ENCODE measurements at regions not wholly inside any gene's neighbourhood (a gene's known extent, or its start where the extent isn't known, plus 50 kb on each side); places are given as distances from the start of the nearest gene placed in this dataset.

DNA sequence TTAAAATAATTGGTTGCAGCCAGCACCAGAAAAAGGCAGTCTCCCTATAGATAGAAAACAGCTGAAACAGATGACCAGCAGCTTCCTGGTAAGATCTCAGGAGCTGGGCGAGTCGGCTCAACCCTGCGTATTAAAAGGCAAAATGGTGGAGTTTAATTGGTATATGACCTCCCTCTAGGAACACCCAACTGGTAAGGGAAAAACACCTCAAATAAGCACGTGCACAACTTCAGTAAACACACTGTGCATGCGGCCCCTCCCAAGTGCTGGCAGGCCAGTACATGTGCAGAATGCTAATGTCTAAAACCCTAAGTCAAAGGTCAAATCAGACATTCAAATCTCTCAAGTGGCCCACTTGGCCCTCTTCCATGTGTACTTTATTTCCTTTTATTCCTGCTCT, 103.2 kb upstream of the PDE5A start:
- Histone ChIP-seq H4K20me1 (ENCODE audit: insufficient read depth, low read length) (no peaks in the 10 kb centered on the region), H3K4me1 (ENCODE audit: low read length) (no peaks in the 10 kb centered on the region), H3K9ac (ENCODE audit: low read length) (no peak overlapping the region), H3K4me3 (ENCODE audit: low read length) (no peak overlapping the region), H3K4me2 (ENCODE audit: low read length) (no peak overlapping the region), H3K9me3 (ENCODE audit: insufficient read depth, low read length) (no peaks in the 10 kb centered on the region), H3K79me2 (ENCODE audit: low read length) (no peaks in the 10 kb centered on the region), H3K36me3 (replicated peaks; ENCODE audit: low read depth, low read length) (no peaks in the 10 kb centered on the region), H2AFZ (ENCODE audit: low read depth, low read length) (no peak overlapping the region), H3K27me3 (ENCODE audit: low read depth, low read length) (no peaks in the 10 kb centered on the region), H3K27ac (ENCODE audit: low read length) (no peak overlapping the region)
- TF ChIP-seq, protein P1, sequence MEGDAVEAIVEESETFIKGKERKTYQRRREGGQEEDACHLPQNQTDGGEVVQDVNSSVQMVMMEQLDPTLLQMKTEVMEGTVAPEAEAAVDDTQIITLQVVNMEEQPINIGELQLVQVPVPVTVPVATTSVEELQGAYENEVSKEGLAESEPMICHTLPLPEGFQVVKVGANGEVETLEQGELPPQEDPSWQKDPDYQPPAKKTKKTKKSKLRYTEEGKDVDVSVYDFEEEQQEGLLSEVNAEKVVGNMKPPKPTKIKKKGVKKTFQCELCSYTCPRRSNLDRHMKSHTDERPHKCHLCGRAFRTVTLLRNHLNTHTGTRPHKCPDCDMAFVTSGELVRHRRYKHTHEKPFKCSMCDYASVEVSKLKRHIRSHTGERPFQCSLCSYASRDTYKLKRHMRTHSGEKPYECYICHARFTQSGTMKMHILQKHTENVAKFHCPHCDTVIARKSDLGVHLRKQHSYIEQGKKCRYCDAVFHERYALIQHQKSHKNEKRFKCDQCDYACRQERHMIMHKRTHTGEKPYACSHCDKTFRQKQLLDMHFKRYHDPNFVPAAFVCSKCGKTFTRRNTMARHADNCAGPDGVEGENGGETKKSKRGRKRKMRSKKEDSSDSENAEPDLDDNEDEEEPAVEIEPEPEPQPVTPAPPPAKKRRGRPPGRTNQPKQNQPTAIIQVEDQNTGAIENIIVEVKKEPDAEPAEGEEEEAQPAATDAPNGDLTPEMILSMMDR (IDR thresholded peaks at IDR 0.05; ENCODE audit: low read depth, low read length): no peak
- TF ChIP-seq EZH2phosphoT487 (IDR thresholded peaks at IDR 0.05; ENCODE audit: low read depth): no peak

DNA sequence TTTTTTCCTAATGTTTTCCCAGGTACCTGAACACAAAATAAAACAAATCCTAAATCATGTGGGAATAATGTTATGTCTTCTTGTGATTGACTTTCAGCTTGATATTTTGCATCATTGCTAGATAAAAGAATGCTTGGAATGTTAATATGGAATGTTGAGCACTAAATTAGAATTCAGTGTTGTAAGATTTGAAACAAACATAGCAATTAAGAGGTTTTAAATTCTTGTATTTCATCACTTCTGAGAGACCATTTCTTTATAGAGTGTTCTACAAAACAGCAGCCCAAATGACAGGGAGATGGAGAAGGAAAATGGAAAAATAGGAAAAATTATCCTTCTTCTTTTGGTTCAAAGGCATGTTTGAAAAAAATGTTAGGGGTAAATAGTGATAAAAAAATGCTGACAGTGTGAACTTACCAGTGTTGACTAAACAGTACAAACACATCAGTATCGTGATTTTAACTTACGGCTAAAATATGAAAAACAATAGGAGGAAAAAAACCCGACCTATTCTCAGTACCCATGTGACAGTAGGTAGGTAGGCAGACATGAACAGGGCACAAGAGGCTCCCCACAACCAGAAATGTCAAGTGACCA, 102.6 kb upstream of the PDE5A start:
- Histone ChIP-seq H3K79me2 (ENCODE audit: low read length) (no peaks in the 10 kb centered on the region), H3K36me3 (replicated peaks; ENCODE audit: low read depth, low read length) (no peaks in the 10 kb centered on the region), H3K4me2 (ENCODE audit: low read length) (no peak overlapping the region), H3K27ac (ENCODE audit: low read length) (no peak overlapping the region), H4K20me1 (ENCODE audit: insufficient read depth, low read length) (no peaks in the 10 kb centered on the region), H3K4me3 (ENCODE audit: low read length) (no peak overlapping the region), H3K27me3 (ENCODE audit: low read depth, low read length) (no peaks in the 10 kb centered on the region), H2AFZ (ENCODE audit: low read depth, low read length) (no peak overlapping the region), H3K4me1 (ENCODE audit: low read length) (no peaks in the 10 kb centered on the region), H3K9me3 (ENCODE audit: insufficient read depth, low read length) (no peaks in the 10 kb centered on the region), H3K9ac (ENCODE audit: low read length) (no peak overlapping the region)
- TF ChIP-seq, protein P1 (IDR thresholded peaks at IDR 0.05; ENCODE audit: low read depth, low read length): no peak
- no peak for TF ChIP-seq EZH2phosphoT487 (IDR thresholded peaks at IDR 0.05; ENCODE audit: low read depth)

DNA sequence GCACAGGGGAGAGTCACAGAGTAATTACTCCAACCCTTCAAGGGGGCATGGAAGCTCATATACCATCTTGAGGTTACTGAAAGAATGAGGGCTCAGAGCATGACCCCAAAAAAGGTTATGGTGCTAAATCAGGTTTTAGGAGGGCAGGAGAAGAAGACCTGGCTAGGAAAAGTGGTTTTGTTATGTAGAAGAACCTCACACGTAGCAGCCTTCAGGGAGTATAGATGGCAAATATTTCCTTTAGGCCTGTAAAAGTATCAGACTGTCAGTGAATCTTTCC, 102.0 kb upstream of the PDE5A start:
- Histone ChIP-seq H3K4me2 (ENCODE audit: low read length) (no peak overlapping the region), H3K4me1 (ENCODE audit: low read length) (no peaks in the 10 kb centered on the region), H2AFZ (ENCODE audit: low read depth, low read length) (no peak overlapping the region), H3K9me3 (ENCODE audit: insufficient read depth, low read length) (no peaks in the 10 kb centered on the region), H3K27ac (ENCODE audit: low read length) (no peak overlapping the region), H3K27me3 (ENCODE audit: low read depth, low read length) (no peaks in the 10 kb centered on the region), H3K79me2 (ENCODE audit: low read length) (no peaks in the 10 kb centered on the region), H4K20me1 (ENCODE audit: insufficient read depth, low read length) (no peaks in the 10 kb centered on the region), H3K9ac (ENCODE audit: low read length) (no peak overlapping the region), H3K4me3 (ENCODE audit: low read length) (no peak overlapping the region), H3K36me3 (replicated peaks; ENCODE audit: low read depth, low read length) (no peaks in the 10 kb centered on the region)
- TF ChIP-seq, protein P1 (IDR thresholded peaks at IDR 0.05; ENCODE audit: low read depth, low read length): no peak
- TF ChIP-seq EZH2phosphoT487 (IDR thresholded peaks at IDR 0.05; ENCODE audit: low read depth): no peak

DNA sequence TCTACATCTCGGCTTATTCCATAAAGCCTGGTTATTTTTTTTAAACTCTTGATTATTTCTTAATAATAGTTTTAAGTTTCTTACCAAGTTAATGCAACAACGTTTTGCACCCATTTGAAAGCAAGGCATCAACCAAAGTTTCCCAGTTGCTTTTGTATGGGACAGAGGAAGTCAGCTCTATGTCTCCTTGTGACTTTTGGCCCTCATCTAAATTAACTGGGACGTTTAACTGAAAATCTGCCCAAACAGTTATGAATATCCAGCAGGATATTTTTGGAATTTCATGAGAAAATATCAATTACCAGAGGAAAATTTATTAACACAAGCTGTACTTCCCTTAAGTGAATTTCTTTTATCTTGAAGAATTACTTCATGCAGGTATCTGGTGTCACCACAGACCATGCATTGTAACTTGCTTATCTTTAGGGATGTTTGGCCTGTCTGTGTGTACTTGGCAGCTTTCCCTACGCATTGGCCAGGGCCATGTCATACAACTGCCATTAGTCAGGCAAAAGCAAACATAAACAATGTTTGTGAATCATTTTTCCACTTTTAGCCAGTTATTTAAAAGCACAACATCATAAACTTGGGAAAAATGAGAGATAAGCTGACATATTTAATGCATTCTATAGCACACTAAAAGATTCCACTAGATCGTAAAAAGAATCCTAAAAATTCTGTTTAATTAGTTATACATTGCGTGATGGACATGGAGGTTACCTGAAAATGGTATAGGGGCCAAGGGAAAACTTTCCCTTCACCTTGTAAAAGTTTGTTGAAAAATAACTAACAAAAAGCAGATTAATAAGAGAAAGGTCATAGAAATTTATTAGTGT, 101.4 kb upstream of the PDE5A start:
- H3K4me3 ChIP-seq (ENCODE audit: low read length): no peak overlapping the region
- no peak overlapping the region for H3K27ac ChIP-seq (ENCODE audit: low read length)
- no peaks in the 10 kb centered on the region for H3K36me3 ChIP-seq (replicated peaks; ENCODE audit: low read depth, low read length)
- TF ChIP-seq, protein P1 (IDR thresholded peaks at IDR 0.05; ENCODE audit: low read depth, low read length): no peak
- no peak for TF ChIP-seq EZH2phosphoT487 (IDR thresholded peaks at IDR 0.05; ENCODE audit: low read depth)
- no peaks in the 10 kb centered on the region for H3K27me3 ChIP-seq (ENCODE audit: low read depth, low read length)
- H4K20me1 ChIP-seq (ENCODE audit: insufficient read depth, low read length): no peaks in the 10 kb centered on the region
- no peak overlapping the region for H2AFZ ChIP-seq (ENCODE audit: low read depth, low read length)
- H3K79me2 ChIP-seq (ENCODE audit: low read length): no peaks in the 10 kb centered on the region
- no peak overlapping the region for H3K4me2 ChIP-seq (ENCODE audit: low read length)
- no peak overlapping the region for H3K9ac ChIP-seq (ENCODE audit: low read length)
- H3K4me1 ChIP-seq (ENCODE audit: low read length): no peaks in the 10 kb centered on the region
- no peaks in the 10 kb centered on the region for H3K9me3 ChIP-seq (ENCODE audit: insufficient read depth, low read length)

Measured in OCI-LY3 (cell line).